ENCODE measurements at regions not wholly inside any gene's neighbourhood (a gene's known extent, or its start where the extent isn't known, plus 50 kb on each side); places are given as distances from the start of the nearest gene placed in this dataset.

- TF ChIP-seq AR (CRISPR knock-in tag; IDR thresholded peaks at IDR 0.05) (no peak), ESRRA (CRISPR knock-in tag; IDR thresholded peaks at IDR 0.05; ENCODE audit: borderline replicate concordance) (no peak), ATF2 (CRISPR knock-in tag; IDR thresholded peaks at IDR 0.05; ENCODE audit: borderline replicate concordance, low read depth) (no peak), USF2 (CRISPR knock-in tag; IDR thresholded peaks at IDR 0.05) (no peak), TEAD4 (CRISPR knock-in tag; IDR thresholded peaks at IDR 0.05) (no peak), ZBTB21 (CRISPR knock-in tag; IDR thresholded peaks at IDR 0.05; ENCODE audit: borderline replicate concordance) (no peak)
These were observed 2312.6 kb downstream of the PCDH9 start (continued) for GRCh38 chr13:64917566-64917965.

GRCh38 chr13:64912141-64912540 lies 2318.0 kb downstream of the PCDH9 start:
- POLR2A ChIA-PET, result no interaction called here
- H3K27ac Mint-ChIP-seq, result no peak overlapping the region
- ATAC-seq (no peak), DNase-seq (ENCODE audit: low spot score) (no peak)
- H3K27me3 Mint-ChIP-seq (ENCODE audit: low read depth), result no peaks in the 10 kb centered on the region
- peaks cover 9% of the 10 kb centered on the region for H3K36me3 Mint-ChIP-seq
- CTCF ChIA-PET, result no interaction called here
- peaks cover 14% of the 10 kb centered on the region for H3K9me3 Mint-ChIP-seq
- H3K4me1 Mint-ChIP-seq, result no peaks in the 10 kb centered on the region
- no peak overlapping the region for H3K4me3 Mint-ChIP-seq
- TF ChIP-seq STAT6 (CRISPR knock-in tag; conservative IDR thresholded peaks at IDR 0.05; ENCODE audit: low read depth) (no peak), ATF2 (CRISPR knock-in tag; IDR thresholded peaks at IDR 0.05; ENCODE audit: borderline replicate concordance, low read depth) (no peak), E2F1 (CRISPR knock-in tag; IDR thresholded peaks at IDR 0.05) (no peak), FOXP4 (CRISPR knock-in tag; IDR thresholded peaks at IDR 0.05) (no peak), ERG (CRISPR knock-in tag; IDR thresholded peaks at IDR 0.05) (no peak), ZBTB43 (CRISPR knock-in tag; IDR thresholded peaks at IDR 0.05) (no peak), PRDM15 (CRISPR knock-in tag; IDR thresholded peaks at IDR 0.05) (no peak), SMAD3 (CRISPR knock-in tag; IDR thresholded peaks at IDR 0.05; ENCODE audit: borderline replicate concordance) (no peak), ZNF138 (CRISPR knock-in tag; conservative IDR thresholded peaks at IDR 0.05) (no peak), NFYB (CRISPR knock-in tag; conservative IDR thresholded peaks at IDR 0.05; ENCODE audit: low read depth) (no peak)
